T47D (cell line): ENCODE measurements at regions not wholly inside any gene's neighbourhood (a gene's known extent, or its start where the extent isn't known, plus 50 kb on each side); places are given as distances from the start of the nearest gene placed in this dataset.
A peak's percentile ranks its signal among the peaks of the same experiment; 100 is the strongest.

ENCODE experiments used
- DNase-seq, 2 experiments: peaks; one replicate each; pipeline versions ENCODE4 v3.0.0 to v3.0.0-alpha.2; 2011 to 2012; ENCODE audit warnings: low read depth in 1 of 2, low spot score in 1 of 2
- JUND ChIP-seq: IDR thresholded peaks from 2 replicates; pipeline ENCODE4 v1.6.1; 2012; ENCODE audit warnings: low read depth
- in situ Hi-C: cut with HindIII; loops from 2 replicates; pipeline ENCODE4 v1.10.0; 2016; ENCODE audit warnings: low sequenced_read_pairs, low pct_unique_long_range_greater_than_20kb

DNA sequence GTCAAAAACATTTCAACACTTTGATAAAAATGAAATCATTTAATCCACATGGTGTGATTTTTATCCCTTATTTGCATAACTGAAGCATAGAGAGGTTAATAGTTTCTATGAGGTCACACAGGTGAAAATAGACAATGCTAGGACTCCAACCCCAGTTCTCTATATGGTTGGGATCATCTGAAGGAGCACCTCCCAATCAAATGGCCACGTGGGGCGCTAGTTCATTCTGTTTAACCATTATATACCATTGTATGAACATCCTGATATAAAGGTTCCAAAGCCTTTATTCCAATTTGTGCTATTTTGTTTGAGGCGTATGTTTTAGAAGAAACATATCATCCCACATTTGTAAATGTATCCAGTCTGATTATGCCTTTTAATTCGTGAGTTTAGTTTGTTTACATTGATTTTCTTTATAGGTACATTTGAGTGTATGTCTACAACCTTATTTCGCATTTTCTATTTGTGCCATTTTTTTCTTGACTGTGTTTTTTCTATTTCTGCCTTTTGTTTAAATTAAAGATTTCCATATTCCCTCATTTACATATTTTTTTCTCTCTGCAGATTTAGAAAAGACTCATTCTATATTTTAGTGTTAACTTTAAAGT, 1092.0 kb downstream of the MAT2B start:
- in situ Hi-C loops = no loop called here
- no peak for TF ChIP-seq JUND
- peak in 1 of 2 experiments; percentile 60 for DNase-seq

DNA sequence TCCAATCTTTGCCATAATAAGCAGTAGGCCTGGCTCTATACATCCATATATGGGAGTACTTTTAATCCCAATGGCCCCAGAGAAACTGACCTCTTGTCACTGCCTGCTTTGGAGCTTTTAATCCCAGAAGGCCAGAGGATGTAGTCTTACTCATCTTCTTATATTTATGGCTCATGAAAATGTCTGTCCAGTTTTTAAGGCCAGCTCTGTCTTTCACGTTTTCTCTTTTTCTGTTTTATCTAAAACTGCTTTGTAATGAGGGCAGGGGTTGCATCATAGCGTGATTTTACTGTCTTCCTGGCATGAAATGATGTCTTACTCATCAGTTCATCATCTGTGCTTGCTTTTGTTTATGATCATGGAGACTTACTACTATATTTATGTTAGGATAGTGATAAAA, 1094.9 kb downstream of the MAT2B start:
- DNase-seq = no peak
- no peak for TF ChIP-seq JUND
- in situ Hi-C loops = no loop called here

DNA sequence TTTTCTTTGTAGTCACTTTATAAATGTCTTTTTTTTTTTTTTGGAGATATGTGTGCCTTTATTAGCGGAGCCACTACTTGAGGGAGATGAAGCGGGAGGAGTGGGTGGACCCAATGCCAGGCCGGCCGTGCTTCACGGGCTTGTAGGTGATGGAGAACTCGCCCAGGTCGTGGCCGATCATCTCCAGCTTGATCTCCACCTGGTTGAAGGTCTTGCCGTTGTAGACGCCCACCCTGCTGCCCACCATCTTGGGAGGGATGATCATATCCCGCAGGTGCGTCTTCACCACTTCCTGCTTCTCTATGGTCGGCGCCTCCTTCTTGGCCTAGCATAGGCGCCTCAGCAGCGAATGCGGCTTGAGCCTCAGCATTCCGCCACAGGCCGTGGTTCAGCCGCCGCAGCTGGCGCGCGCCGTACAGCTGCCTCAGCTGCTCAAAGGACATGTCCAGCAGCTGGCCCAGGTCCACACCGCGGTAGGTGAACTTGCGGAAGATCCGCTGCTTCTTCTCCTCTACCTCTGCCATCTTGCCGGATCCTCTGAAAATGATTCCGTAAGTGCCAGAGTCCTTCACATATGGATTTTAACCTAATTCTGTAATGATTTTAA, 1095.6 kb downstream of the MAT2B start:
- no peak for DNase-seq
- TF ChIP-seq JUND = no peak
- in situ Hi-C loops = no loop called here

- TF ChIP-seq JUND = no peak
- in situ Hi-C loops = no loop called here
- DNase-seq = no peak
Measured at GRCh38 chr5:164608507-164608906, 1103.1 kb downstream of the MAT2B start.

GRCh38 chr5:164610374-164610773, 1105.0 kb downstream of the MAT2B start:
- no peak for DNase-seq
- in situ Hi-C loops = no loop called here
- no peak for TF ChIP-seq JUND

DNA sequence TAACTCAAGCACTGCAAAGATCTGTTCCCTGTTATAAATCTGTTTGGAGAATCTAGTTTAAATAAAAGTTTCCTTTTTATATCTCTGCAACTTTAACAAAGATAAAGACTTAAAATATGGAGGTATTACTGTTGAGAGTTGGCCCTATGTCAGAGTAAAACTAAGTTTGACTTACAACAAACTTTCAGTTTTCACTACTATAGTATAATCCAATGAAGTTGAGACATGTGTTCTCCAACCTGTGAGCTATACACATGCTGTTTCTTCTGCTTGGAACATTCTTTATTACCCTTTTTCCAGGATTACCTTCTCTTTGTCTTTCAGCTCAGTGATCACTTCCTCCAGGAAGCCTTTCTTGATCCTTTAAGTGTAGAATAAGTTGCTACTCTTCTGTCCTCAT, 1109.3 kb downstream of the MAT2B start:
- no peak for TF ChIP-seq JUND
- in situ Hi-C loops = no loop called here
- no peak for DNase-seq

DNA sequence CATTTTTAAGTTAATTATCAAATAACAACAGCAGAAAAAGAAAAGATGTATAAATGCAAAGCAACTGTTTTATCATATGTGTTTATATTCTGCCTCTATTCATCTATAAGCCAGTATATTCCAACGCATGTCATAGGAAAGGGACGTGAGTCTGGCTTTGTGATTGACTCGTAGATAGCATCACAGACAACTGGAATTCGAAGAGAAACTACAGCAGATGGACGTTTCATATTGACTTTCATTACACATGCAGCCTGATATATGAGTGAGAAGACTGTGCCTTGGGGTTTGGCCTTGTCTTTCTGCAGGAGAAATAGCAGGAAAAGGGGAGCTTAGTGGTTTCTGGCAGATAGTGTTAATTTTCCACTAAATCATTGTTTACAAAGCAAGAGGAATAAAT, 1111.9 kb downstream of the MAT2B start:
- DNase-seq = no peak
- no peak for TF ChIP-seq JUND
- in situ Hi-C loops = no loop called here

- no peak for TF ChIP-seq JUND
- DNase-seq = no peak
- in situ Hi-C loops = no loop called here
Measured at GRCh38 chr5:164627021-164627420, 1121.6 kb downstream of the MAT2B start.

GRCh38 chr5:164636456-164636855, 1131.0 kb downstream of the MAT2B start:
- TF ChIP-seq JUND = no peak
- no peak for DNase-seq

DNA sequence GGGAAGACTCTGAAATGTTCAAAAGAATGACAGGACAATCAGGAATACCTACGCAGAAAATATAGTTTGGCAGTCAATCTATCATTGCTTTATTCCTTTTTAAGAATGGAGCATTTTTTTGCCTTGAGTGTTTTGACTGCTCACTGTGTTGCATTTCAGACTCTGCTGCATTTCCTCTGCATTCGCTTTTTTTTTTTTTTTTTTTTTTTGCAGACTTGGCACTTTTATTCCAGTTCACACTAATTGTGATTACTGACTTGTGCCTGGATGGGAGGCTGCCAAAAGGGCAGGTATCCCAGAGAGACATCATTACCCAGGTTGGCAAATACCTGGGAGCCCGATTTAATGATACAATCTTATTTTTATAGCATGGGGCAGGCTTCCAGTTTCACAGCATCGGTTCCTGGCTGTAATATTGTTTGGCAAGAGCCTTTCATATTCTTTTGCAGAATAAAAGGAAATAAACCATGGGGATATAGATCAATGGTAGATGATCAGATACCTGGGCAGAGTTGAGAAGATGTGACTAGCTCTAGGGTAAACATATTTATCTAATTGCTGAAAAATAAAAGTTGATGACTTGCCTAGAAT, 1132.6 kb downstream of the MAT2B start:
- peak; percentile 99 for TF ChIP-seq JUND
- in situ Hi-C loops = no loop called here
- DNase-seq = peak; percentile 27 to 79

More at GRCh38 chr5:164636456-164636855, 1131.0 kb downstream of the MAT2B start:
- in situ Hi-C loops = no loop called here

- TF ChIP-seq JUND = no peak
- in situ Hi-C loops = no loop called here
Measured at GRCh38 chr5:164649266-164649665, 1143.8 kb downstream of the MAT2B start.

DNA sequence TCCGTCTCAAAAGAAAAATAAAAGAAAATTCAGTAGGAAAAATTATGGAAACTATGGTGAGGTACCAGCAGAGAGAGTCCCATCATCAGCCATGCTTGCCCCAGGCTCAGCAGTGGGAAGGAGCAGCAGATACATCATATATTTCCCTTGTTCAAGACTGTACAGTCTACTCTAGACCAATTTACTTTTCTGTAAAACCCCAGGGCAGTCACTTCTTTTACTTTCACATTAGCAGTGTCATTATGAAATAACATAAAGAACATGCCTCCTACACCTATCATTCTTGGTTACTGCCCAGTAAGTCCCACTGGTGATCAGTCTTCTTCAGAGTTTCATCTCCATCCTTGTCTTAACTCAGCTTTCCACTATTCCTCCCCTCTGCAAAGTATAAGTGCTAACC, 1145.0 kb downstream of the MAT2B start:
- in situ Hi-C loops = no loop called here
- no peak for DNase-seq
- TF ChIP-seq JUND = no peak

More at GRCh38 chr5:164649266-164649665, 1143.8 kb downstream of the MAT2B start:
- DNase-seq = peak in 1 of 2 experiments; percentile 53

GRCh38 chr5:164651546-164652275, 1146.3 kb downstream of the MAT2B start:
- no peak for DNase-seq
- in situ Hi-C loops = no loop called here
- TF ChIP-seq JUND = no peak
